ENCODE measurements at regions not wholly inside any gene's neighbourhood (a gene's known extent, or its start where the extent isn't known, plus 50 kb on each side); places are given as distances from the start of the nearest gene placed in this dataset.
"Not testable (repeated sequence)": the region's sequence is repeated elsewhere in the genome, so short reads cannot be mapped to it uniquely, and the experiment has no call there.

- FAIRE-seq = no peak
Observed at GRCh38 chr5:122674385-122674784, 100.5 kb upstream of the SNX2 start.

- FAIRE-seq = no peak
Observed at GRCh38 chr5:122680623-122681350, 94.1 kb upstream of the SNX2 start.

GRCh38 chr5:122683631-122684030, 91.2 kb upstream of the SNX2 start:
- no peak for FAIRE-seq

GRCh38 chr5:122690266-122690665, 84.6 kb upstream of the SNX2 start:
- FAIRE-seq = no peak

GRCh38 chr5:122691931-122692330, 82.9 kb upstream of the SNX2 start:
- FAIRE-seq = no peak

- no peak for FAIRE-seq
Observed at GRCh38 chr5:122693963-122694362, 80.9 kb upstream of the SNX2 start.

GRCh38 chr5:122694884-122695283, 80.0 kb upstream of the SNX2 start:
- FAIRE-seq = no peak

- not testable (repeated sequence) for FAIRE-seq
Observed at GRCh38 chr5:122696735-122697134, 78.1 kb upstream of the SNX2 start.

GRCh38 chr5:122697191-122697590, 77.7 kb upstream of the SNX2 start:
- FAIRE-seq = no peak

- FAIRE-seq = no peak
Observed at GRCh38 chr5:122699201-122699600, 75.7 kb upstream of the SNX2 start.

- no peak for FAIRE-seq
Observed at GRCh38 chr5:122701640-122702523, 73.0 kb upstream of the SNX2 start.

- FAIRE-seq = no peak
Observed at GRCh38 chr5:122702524-122702875, 72.4 kb upstream of the SNX2 start.

GRCh38 chr5:122703203-122703602, 71.7 kb upstream of the SNX2 start:
- FAIRE-seq = no peak

- peak; percentile 96 for FAIRE-seq
Observed at GRCh38 chr5:122704247-122705036, 70.4 kb upstream of the SNX2 start.

GRCh38 chr5:122705851-122706250, 69.0 kb upstream of the SNX2 start:
- no peak for FAIRE-seq

GRCh38 chr5:122707796-122708195, 67.1 kb upstream of the SNX2 start:
- FAIRE-seq = no peak

GRCh38 chr5:122713041-122713440, 61.8 kb upstream of the SNX2 start:
- FAIRE-seq = no peak

GRCh38 chr5:122715095-122715494, 59.8 kb upstream of the SNX2 start:
- FAIRE-seq = no peak

- FAIRE-seq = no peak
Observed at GRCh38 chr5:122718611-122719010, 56.3 kb upstream of the SNX2 start.

GRCh38 chr5:122719991-122720746, 54.7 kb upstream of the SNX2 start:
- FAIRE-seq = no peak

- FAIRE-seq = no peak
Observed at GRCh38 chr5:122721127-122721526, 53.8 kb upstream of the SNX2 start.

- no peak for FAIRE-seq
Observed at GRCh38 chr5:122722341-122722740, 52.5 kb upstream of the SNX2 start.
